Mammary epithelial cell (primary cell): ENCODE measurements at regions not wholly inside any gene's neighbourhood (a gene's known extent, or its start where the extent isn't known, plus 50 kb on each side); places are given as distances from the start of the nearest gene placed in this dataset.

Source experiments
- CTCF ChIP-seq, 2 donors: IDR thresholded peaks in 1 of 2; conservative IDR thresholded peaks in 1 of 2; 2 replicates each; pipeline ENCODE4 v1.5.1; 2011 to 2012; ENCODE audit warnings: inconsistent platforms in 2 of 2, low read length in 2 of 2, mild to moderate bottlenecking in 2 of 2, control low read depth in 1 of 2, low read depth in 1 of 2; ENCODE audit not compliant: insufficient read depth in 1 of 2; ENCODE audit errors: extremely low read depth in 1 of 2
- EZH2 ChIP-seq: IDR thresholded peaks from 2 replicates; pipeline ENCODE4 v1.6.1; 2012; ENCODE audit warnings: low read length, inconsistent platforms, borderline replicate concordance

DNA sequence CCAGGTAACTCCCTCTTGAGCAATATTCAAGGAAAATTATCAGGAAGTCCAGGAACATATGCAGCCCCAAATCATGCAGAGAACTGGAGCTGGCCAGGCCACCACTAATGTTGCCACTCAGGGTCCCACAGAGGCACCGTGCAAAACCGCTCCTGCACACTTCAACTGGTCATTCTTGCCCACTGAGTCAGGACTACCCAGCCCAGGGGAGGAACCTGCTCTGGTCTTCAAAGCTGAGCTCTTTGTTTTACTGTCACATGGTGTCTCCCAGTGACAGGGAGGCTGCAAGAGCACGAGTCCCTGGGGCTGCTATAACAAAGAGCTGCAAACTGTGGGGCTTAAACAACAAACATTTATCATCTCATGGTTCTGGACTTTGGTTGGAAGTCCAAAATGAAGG lies 336.0 kb upstream of the PRDM1 start:
- TF ChIP-seq CTCF (conservative IDR thresholded peaks at IDR 0.05 in 1 of 2, IDR thresholded peaks at IDR 0.05 in 1 of 2; ENCODE audit: extremely low read depth in 1 of 2, insufficient read depth in 1 of 2, low read depth in 1 of 2, low read length in 2 of 2) (no peak), EZH2 (no peak)
